GM21723 (cell line): ENCODE measurements at regions not wholly inside any gene's neighbourhood (a gene's known extent, or its start where the extent isn't known, plus 50 kb on each side); places are given as distances from the start of the nearest gene placed in this dataset.

Experiments used
- ATAC-seq: cut with Tn5 transposase; IDR thresholded peaks from one replicate; pipeline ENCODE4 v1.9.1; 2021; ENCODE audit warnings: mild to moderate bottlenecking, moderate library complexity; ENCODE audit not compliant: unreplicated experiment

DNA sequence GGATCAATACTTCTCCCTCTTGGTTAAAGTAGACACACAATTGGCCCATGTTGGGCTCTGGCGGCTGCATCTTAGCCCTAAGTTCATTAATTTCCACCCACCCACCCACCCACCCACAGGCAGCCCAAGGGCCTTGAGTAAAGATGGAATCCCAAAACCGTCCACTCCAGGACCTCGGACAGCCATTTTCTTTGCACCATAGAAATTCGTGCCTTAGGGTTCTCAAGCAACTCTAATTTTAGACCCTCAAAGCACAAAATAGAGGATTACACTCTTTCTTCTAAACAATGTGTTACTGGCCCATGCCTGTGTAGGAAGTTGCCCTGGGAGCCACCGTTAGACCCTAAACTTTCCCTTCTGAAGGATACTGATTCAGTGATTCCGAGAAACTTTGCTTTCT lies 568.5 kb downstream of the IRX1 start:
- ATAC-seq: no peak

DNA sequence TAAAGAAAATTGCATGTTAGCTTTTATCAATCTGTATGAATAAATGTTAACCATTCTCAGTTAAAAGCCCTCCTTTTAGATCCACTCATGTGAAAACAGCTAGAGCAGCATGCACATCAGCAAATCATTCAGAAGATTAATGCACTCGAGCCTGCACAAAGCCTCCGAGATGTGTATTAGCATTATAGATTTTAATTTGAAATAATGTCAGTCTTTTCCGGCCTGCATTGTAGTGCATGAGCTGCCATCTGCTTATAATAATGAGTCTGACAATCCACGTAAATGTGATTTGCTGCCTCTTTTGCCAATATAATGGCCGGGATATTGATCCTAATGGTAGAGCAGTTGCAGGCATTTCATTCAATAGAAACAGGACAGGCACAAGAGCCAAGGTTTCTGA lies 585.1 kb downstream of the IRX1 start:
- ATAC-seq: no peak

DNA sequence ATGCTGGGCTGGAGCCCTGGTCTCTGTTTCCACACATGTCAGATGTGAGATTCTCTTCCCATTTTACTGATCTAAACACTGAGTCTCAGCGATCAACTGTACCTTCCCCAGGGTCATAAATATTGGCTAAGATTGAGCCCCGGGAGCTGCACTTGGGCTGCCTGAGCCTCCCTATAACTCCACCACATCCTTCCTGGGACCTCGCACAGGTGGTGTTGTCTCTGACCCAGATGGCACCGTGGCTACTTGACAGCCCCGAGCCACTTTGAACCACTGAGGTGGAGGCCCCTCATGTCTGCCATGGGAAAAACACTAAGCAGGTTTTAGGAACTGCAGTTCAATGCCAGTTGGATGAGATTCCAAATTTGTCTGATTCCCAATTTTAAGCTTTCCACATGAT lies 586.5 kb downstream of the IRX1 start:
- no peak for ATAC-seq

DNA sequence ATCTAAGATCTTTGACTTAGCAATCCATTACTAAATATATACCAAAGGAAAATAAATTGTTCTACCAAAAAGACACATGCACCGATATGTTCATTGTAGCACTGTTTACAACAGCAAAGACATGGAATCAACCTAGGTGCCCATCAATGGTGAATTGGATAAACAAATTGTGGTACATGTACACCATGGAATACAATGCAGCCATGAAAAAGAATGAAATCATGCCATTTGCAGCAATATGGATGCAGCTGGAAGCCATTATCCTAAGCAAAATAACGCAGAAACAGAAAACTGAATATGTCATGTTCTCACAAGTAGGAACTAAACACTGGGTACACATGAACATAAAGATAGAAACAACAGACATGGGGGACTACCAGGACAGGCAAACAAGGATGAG lies 589.5 kb downstream of the IRX1 start:
- ATAC-seq: no peak

DNA sequence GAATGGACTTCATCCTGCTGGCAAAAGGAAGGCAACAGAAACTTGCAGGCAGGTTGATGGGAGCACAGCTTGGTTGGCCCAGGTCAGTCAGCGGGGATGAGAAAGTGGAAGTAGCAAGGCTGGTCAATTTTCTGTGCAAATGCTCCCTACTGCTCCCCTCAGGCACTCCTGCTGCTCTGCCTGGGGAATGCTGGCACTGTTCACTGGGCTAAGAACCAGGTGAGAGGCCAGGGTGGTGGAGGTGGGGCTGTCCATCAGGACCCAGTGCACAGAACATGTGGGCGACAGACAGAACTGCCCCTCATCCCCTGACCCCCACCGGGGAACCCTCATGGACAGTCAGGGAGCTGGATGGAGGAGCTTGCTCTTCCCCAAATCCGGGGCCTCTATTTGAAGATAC lies 593.1 kb downstream of the IRX1 start:
- ATAC-seq: no peak

DNA sequence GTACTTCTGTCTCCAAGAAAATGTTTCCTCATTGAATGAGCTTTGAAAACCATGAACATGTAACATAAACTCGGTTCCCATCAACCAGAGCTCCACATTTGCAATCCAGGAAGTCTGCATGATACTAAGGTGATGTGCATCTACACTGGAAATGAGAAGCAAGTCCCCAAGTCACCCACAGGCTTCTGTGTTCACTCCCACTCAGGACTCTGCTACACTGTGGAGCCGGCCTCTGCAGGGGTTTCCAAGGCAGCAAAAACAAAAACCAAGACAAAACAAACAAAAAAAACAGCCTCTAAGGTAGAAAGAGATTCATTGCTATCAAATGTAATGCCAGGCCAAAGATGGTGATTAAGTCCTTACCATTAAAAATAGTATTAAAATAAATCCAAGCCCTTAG lies 593.7 kb downstream of the IRX1 start:
- ATAC-seq: no peak

DNA sequence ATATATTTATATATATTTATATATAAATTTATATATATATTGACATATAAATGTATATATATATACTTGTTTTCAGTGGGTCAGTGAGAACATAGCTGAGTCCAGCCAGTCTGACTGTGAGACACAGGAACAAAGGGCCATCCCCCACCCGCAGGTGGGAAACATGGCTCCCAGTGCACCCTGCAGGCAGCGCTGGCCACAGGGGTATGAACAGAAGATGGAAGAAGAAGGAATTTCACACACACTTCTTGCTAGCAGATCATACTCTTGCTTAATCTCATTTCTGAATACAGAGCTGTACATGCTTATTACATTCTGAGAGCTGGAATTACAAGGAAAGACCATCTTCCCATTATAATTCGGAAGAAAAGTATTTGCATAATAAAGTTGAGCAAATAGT lies 595.4 kb downstream of the IRX1 start:
- ATAC-seq: no peak

DNA sequence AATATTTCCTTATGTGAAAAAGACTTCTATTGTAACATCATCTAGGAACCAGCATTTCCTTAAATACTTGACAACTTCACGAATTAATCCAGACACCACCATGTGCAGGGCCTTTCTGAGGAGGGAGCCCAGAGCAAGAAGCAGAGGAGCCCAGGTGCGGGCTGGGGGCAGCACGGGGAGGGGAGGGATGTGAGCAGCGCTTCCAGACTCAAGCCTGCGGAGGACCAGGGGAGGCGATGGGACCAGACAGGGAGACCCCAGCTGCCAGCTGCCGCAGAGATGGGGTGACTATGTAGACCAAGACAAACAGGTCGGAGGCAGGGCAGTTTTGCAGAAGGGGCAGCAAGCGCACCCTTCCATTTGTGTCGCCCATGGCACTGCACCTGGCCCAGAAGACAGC lies 596.1 kb downstream of the IRX1 start:
- no peak for ATAC-seq

DNA sequence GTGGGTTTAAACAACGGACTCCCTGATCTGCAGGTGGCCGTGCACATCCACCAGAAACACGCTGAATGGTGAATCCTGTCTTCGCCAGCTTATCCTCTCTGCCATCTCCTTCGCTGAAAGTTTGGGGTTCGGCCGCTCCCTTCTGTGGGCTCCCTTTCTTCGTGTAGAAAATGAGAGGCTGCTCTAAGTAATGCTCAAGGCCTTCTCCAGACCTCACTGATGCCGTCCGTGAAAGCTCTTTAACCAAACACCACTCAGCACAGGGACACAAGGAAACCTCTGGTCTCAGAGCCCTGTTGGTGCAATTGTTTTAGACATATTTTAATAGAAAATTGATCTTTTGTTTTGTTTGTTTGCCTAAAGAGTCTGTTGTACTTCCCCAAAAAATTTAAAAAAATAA lies 596.5 kb downstream of the IRX1 start:
- no peak for ATAC-seq

DNA sequence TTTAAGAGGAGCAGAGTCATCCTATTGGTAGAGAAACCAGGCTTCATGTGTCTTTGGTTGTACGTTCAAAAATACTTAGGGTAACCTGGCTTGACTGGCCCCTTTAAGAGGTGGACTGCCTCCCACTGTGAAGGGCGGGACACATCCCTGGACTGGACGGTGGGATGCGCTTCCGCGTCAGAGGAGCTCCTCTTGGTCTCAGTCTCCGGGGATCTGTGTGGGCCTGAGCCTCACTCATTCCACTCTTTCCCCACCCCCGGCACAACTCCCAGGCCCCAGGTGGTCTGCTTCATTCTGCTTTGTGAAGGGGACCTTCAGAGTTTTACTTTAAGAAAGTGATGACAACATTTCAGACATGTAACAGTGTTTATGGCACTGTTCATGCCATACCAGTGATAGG lies 601.1 kb downstream of the IRX1 start:
- ATAC-seq: no peak

DNA sequence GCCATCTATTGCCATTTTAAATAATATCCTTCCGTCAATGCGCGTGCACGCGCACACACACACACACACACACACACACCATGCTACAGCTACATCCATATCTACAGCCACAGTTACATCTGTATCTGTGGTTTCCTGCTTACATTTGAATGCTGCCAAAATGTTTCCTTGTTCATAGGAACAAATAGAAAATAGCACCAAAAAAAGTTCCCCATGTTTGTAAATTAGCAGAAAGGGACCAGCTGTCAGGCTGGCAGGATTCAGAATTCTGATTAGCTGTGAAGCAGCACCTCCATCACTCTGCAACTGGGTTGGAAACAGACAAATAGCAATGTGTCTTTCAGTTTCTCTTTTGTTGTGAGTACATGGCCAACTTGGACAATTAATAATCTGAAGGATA lies 601.5 kb downstream of the IRX1 start:
- ATAC-seq: no peak

DNA sequence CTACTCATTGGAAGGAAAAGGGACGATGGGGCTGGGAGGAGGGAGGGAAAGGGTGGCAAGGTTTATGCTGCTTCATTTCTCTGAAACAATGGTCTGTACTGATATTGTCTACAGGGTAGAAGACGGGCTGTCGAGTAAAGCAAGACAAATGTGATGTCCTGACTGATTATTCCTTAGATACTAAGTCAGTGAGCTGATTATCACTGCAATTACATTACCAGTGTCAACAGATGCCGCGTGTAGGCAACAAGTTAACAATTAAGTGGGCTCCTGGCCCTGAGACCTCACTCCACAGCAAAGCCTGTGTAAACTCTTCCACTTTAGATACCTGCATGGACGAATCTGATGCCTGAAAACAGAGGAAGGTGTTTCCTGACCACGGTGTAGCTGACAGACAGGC lies 602.8 kb downstream of the IRX1 start:
- no peak for ATAC-seq

DNA sequence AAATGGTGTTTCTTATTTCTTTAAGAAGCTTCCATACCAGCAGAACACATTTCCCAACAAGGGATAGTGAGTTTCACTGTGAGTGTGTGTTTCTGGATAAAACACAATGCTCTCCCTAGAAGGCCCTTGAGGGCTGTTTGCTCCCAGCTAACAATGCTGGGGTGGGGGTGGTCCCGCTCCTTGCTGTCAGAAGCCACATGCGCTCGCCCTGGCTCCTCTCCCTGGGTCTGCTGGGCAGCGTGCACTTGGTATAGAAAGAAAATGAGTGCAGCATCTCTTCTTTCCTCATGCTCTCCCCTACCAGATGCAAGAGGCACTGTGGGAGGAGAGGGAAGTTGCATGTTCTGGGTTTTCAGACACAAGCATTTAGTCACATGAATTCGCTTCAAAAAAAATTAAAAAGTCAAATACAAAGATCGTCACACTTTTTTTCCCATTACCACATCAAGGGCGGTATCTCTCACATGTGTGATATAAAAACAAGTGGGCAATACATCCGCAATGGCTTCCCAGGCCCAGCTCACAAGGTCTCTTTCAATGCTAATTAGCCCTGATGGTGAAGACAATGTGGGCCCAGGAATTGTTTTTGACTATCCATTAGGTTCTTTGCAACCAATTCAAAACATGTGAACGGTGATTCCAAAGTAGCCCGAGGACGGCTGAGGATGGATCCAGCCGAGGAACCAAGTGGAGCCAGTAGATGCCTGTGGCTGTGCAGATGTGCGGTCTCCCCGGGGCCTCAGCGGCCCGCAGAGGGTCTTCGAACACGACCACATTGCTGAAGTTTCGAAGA lies 603.6 kb downstream of the IRX1 start:
- no peak for ATAC-seq

DNA sequence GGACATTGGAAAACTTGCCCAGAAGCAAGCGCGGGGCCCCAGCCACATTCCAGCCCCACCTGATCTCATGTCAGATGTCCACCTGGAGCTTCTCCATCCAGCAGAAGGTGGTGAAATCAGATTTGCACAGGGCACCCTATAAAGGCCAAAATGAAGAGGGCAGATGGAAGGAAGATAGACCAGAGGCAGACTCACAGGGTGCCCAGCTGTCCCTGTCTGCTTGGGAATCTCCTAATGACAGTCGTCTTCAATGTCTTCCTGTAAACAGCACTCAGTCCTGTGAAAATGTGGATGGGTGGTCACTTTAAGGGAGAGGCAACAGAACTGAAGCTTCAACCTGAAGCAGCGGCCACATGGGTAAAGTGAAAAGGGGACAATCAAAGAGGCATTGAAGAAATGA lies 607.5 kb downstream of the IRX1 start:
- no peak for ATAC-seq

DNA sequence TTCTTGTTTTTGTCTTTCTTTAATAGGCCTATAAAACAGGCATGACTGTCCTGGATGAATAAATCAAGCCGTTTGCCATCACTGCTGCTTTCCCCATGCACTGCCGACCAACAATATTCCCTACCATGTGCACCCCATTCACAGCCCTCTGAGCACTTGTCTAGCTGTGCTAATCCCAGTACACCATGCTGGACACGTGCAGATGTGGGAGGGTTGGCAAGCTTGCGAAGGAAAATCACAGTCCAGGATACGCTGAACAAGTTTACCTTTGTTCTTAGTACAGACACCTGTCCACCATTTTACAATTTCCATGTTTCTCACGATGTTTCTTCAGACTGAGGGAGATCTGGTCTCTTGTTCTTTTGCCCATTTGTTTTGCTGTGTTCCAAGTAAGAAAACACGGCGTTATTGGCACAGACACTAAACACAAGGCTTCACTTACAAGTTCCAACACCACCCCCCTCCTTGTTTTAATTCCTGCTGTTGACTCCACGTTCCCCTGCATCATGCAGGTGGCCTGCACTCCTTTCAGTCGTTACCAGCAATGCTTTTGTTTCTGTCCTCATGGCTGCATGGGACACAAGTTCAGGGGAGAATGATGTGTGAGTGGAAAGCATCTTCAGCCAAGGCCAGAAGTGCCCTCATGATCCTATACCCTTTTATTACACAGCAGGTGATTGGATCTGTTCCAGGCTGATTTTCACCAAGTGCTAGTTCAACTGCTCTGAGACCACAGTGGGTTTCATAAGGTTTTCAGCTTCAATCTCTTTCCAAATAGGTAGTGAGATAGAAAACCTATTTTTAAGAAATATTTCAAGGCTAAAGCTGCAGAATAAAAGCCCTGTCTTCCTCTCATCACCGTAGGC lies 608.9 kb downstream of the IRX1 start:
- ATAC-seq: no peak

DNA sequence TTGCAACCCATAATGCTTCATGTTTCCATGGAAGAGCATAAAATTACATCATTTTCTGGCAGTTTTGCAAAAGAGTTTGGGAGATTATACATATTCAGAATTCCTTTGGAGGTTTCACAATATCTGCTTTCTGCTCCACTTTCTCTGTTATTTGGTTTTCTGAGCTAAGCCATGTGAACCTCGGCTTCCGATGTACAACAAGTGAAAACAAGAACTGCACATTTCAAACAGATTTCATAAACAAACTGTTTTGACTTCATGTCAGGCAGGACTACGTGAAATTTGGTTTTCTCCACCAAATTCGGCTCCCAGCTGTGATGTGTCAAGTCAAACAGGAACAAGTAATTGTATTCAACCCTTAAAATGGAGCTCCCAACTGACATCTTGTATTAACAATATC lies 609.8 kb downstream of the IRX1 start:
- no peak for ATAC-seq

DNA sequence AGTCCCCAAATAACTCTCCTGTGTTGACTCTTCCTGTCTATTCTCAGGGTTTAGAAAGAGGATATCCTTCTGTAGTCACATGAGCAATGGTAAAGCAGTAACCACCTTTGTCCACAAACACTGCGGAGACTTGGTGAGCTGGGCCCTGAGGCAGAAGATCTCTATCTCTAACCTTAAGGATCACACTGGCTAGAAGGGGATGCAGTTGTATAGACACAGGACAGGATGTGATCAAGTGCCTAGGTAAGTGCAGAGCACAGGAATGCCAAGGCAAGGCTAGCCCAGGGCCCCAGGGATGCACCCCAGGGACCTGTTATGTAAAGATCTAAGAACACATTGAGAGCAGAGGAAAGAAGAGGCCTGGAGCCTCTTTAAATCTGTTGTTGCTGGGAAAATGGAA lies 610.5 kb downstream of the IRX1 start:
- no peak for ATAC-seq

DNA sequence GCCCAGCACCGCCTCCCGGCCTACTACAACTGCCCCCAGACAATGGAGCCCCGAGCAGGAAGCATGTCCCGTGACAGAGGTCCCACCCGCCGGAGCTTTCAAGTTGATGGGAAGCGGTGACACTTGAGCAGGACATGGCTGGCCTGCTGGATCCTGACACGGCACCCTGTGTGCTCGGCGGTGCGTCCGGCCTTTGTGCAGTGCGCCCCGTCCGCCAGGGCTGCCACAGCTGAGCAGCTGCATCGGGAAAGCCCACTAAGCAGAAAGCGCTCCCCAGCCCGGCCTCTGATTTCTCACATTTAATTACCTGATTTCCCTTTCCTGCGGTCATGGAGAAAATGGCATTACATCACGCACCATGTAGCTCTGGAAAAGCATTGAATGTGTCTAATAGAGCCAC lies 611.9 kb downstream of the IRX1 start:
- no peak for ATAC-seq

DNA sequence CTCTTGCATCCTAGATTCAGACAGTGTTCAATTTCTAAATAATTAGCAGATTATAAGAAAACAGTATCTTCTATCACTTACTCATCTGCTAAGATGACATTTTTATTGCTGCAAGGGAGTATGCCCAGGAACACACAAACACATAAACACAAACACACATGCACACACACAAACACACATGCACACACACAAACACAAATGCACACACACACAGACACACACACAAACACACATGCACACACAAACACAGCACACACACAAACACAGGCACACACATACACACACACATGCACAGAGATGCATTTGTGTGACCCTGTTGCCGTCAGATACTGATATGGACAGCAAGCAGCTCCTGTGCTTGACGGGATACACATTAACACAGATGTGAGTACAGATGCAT lies 612.9 kb downstream of the IRX1 start:
- no peak for ATAC-seq

DNA sequence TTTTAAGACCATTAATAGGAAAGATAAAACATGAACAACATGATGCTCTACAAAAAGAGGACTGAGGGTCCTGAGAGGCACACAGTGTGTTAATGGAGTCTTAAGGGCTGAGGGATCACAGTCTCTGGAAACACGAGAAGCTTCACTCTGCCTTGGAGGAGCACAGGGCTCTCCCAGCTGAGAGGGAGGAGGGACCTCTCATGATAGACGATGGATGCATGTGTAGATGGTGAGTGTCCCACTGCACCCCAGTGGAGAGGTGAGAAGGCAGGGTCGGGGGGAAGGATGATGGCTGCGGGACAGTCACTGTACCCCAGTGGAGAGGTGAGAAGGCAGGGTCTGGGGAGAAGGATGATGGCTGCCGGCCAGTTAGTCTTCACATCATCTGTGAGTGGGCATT lies 613.4 kb downstream of the IRX1 start:
- no peak for ATAC-seq

DNA sequence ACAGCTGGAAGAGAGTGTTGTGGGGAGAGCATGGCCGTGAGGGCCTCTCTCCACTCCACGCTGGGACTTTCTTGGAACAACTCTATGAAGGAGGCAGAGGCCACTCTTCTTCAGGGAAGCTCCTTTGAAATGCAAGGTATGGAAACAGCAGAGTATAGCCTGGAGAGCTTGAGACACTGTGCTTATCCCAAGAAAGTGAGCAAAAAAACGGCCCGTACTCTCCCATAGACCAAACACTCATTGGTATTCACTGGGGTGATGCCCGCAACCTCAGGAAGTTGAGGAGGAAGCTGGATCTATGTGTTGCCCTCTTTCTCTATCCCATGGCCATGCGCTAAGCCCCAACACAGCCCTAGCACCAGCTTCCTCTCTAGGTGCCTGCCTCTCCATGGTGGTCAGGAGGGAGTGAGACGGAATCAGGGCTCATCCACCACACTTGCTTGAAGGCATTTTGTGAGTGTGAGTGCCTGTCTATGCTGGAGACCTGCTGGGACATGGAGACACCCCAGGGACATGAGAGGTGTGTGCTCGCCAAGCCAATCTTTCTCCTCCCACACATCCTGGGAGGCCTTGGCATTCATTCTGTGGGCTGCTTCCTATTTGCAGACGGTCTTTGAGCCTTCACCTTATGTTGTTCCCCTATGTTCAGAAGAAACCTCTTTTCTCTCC lies 616.6 kb downstream of the IRX1 start:
- ATAC-seq: no peak
